ENCODE measurements at regions not wholly inside any gene's neighbourhood (a gene's known extent, or its start where the extent isn't known, plus 50 kb on each side); places are given as distances from the start of the nearest gene placed in this dataset.
"Not testable (repeated sequence)": the region's sequence is repeated elsewhere in the genome, so short reads cannot be mapped to it uniquely, and the experiment has no call there.

DNA sequence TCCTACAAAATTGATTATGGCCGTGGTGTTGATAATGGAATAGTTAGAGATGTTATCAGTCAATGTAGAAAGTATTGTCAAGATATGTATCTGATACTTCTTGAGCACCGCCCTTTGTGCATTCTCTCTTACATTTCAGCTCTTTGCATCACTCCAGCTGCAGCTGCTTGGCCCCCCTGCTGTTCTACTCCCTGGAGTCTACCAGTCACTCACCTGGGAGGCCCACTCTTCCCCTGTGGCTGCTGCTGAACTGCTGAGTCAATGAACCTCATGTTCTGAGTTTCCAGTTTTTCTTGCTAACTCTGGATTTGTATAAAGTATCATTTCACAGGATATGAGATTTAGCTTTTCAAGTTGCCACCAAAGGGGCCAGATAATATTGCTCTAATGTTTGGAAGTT is 312.8 kb upstream of the SLC16A7 start:
- no peak overlapping the region for H3K4me3 ChIP-seq (ENCODE audit: low read depth, low read length)
- TF ChIP-seq, protein P1, sequence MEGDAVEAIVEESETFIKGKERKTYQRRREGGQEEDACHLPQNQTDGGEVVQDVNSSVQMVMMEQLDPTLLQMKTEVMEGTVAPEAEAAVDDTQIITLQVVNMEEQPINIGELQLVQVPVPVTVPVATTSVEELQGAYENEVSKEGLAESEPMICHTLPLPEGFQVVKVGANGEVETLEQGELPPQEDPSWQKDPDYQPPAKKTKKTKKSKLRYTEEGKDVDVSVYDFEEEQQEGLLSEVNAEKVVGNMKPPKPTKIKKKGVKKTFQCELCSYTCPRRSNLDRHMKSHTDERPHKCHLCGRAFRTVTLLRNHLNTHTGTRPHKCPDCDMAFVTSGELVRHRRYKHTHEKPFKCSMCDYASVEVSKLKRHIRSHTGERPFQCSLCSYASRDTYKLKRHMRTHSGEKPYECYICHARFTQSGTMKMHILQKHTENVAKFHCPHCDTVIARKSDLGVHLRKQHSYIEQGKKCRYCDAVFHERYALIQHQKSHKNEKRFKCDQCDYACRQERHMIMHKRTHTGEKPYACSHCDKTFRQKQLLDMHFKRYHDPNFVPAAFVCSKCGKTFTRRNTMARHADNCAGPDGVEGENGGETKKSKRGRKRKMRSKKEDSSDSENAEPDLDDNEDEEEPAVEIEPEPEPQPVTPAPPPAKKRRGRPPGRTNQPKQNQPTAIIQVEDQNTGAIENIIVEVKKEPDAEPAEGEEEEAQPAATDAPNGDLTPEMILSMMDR (conservative IDR thresholded peaks at IDR 0.05; ENCODE audit: low read depth, low read length), result no peak
- no peak for DNase-seq (ENCODE audit: low read depth)

- DNase-seq (ENCODE audit: low read depth); H3K4me3 ChIP-seq (ENCODE audit: low read depth, low read length): not testable (repeated sequence)
Observed at GRCh38 chr12:59273561-59273960, 322.3 kb upstream of the SLC16A7 start.

GRCh38 chr12:59268295-59268809 is 327.5 kb upstream of the SLC16A7 start:
- DNase-seq (ENCODE audit: low read depth), result no peak
- TF ChIP-seq, protein P1 (conservative IDR thresholded peaks at IDR 0.05; ENCODE audit: low read depth, low read length), result no peak
- no peak overlapping the region for H3K4me3 ChIP-seq (ENCODE audit: low read depth, low read length)

GRCh38 chr12:59260202-59260601 is 335.6 kb upstream of the SLC16A7 start:
- DNase-seq (ENCODE audit: low read depth), result no peak
- TF ChIP-seq, protein P1 (conservative IDR thresholded peaks at IDR 0.05; ENCODE audit: low read depth, low read length), result no peak
- no peak overlapping the region for H3K4me3 ChIP-seq (ENCODE audit: low read depth, low read length)

- no peak overlapping the region for H3K4me3 ChIP-seq (ENCODE audit: low read depth, low read length)
- DNase-seq (ENCODE audit: low read depth), result no peak
- TF ChIP-seq, protein P1 (conservative IDR thresholded peaks at IDR 0.05; ENCODE audit: low read depth, low read length), result no peak
Observed at GRCh38 chr12:59252731-59253130, 332.4 kb upstream of the LRIG3 start.

GRCh38 chr12:59250766-59251165 is 330.5 kb upstream of the LRIG3 start:
- TF ChIP-seq, protein P1 (conservative IDR thresholded peaks at IDR 0.05; ENCODE audit: low read depth, low read length), result no peak
- DNase-seq (ENCODE audit: low read depth), result no peak
- no peak overlapping the region for H3K4me3 ChIP-seq (ENCODE audit: low read depth, low read length)

GRCh38 chr12:59240048-59240447 is 319.7 kb upstream of the LRIG3 start:
- H3K4me3 ChIP-seq (ENCODE audit: low read depth, low read length), result no peak overlapping the region
- no peak for DNase-seq (ENCODE audit: low read depth)
- TF ChIP-seq, protein P1 (conservative IDR thresholded peaks at IDR 0.05; ENCODE audit: low read depth, low read length), result no peak

Data from epithelial cell of proximal tubule (primary cell).